ENCODE measurements at regions not wholly inside any gene's neighbourhood (a gene's known extent, or its start where the extent isn't known, plus 50 kb on each side); places are given as distances from the start of the nearest gene placed in this dataset.

GRCh38 chr18:11408555-11409065 lies 200.8 kb upstream of the SLC35G4 start:
- no peaks in the 10 kb centered on the region for H3K36me3 ChIP-seq (ENCODE audit: control insufficient read depth, insufficient read depth, low read length)
- H4K20me1 ChIP-seq (ENCODE audit: control insufficient read depth, extremely low read depth, insufficient read depth, low read length) = no peaks in the 10 kb centered on the region
- TF ChIP-seq EZH2 (IDR thresholded peaks at IDR 0.05; ENCODE audit: low read length, missing control alignments) = no peak
- H3K79me2 ChIP-seq (ENCODE audit: control insufficient read depth, insufficient read depth, low read length) = no peaks in the 10 kb centered on the region
- no peak overlapping the region for H3K9ac ChIP-seq (ENCODE audit: insufficient read depth, low read length)
- no peak overlapping the region for H3K27ac ChIP-seq (ENCODE audit: insufficient read depth, low read length)
- H3K4me1 ChIP-seq (ENCODE audit: control insufficient read depth, extremely low read depth, insufficient read depth, low read length) = peaks cover 5% of the 10 kb centered on the region
- H2AFZ ChIP-seq (ENCODE audit: low read length) = no peak overlapping the region
- no peaks in the 10 kb centered on the region for H3K9me3 ChIP-seq (ENCODE audit: control insufficient read depth, insufficient read depth, low read depth, low read length)
- H3K4me2 ChIP-seq (ENCODE audit: extremely low read depth, insufficient read depth, low read length) = no peak overlapping the region
- DNase-seq (ENCODE audit: low read depth in 2 of 2) = no peak
- no peaks in the 10 kb centered on the region for H3K27me3 ChIP-seq (ENCODE audit: control insufficient read depth, insufficient read depth, low read length)
- H3K4me3 ChIP-seq (replicated peaks in 1 of 4; ENCODE audit: control extremely low read depth in 1 of 4, insufficient read depth in 1 of 4, low read depth in 3 of 4, low read length in 4 of 4) = no peak overlapping the region

- Histone ChIP-seq H3K79me2 (ENCODE audit: control insufficient read depth, insufficient read depth, low read length) (no peaks in the 10 kb centered on the region), H3K9ac (ENCODE audit: insufficient read depth, low read length) (no peak overlapping the region), H3K36me3 (ENCODE audit: control insufficient read depth, insufficient read depth, low read length) (no peaks in the 10 kb centered on the region), H2AFZ (ENCODE audit: low read length) (no peak overlapping the region), H4K20me1 (ENCODE audit: control insufficient read depth, extremely low read depth, insufficient read depth, low read length) (no peaks in the 10 kb centered on the region), H3K4me2 (ENCODE audit: extremely low read depth, insufficient read depth, low read length) (no peak overlapping the region), H3K9me3 (ENCODE audit: control insufficient read depth, insufficient read depth, low read depth, low read length) (no peaks in the 10 kb centered on the region), H3K4me3 (replicated peaks in 1 of 4; ENCODE audit: control extremely low read depth in 1 of 4, insufficient read depth in 1 of 4, low read depth in 3 of 4, low read length in 4 of 4) (no peak overlapping the region), H3K27me3 (ENCODE audit: control insufficient read depth, insufficient read depth, low read length) (no peaks in the 10 kb centered on the region), H3K4me1 (ENCODE audit: control insufficient read depth, extremely low read depth, insufficient read depth, low read length) (peaks cover 5% of the 10 kb centered on the region), H3K27ac (ENCODE audit: insufficient read depth, low read length) (no peak overlapping the region)
- peak; percentile 11 to 34 for DNase-seq (ENCODE audit: low read depth in 2 of 2)
- TF ChIP-seq EZH2 (IDR thresholded peaks at IDR 0.05; ENCODE audit: low read length, missing control alignments) (no peak), CTCF (conservative IDR thresholded peaks at IDR 0.05 in 1 of 2, IDR thresholded peaks at IDR 0.05 in 1 of 2; ENCODE audit: low read depth in 1 of 2, low read length in 2 of 2) (no peak)
Measured at GRCh38 chr18:11407940-11408339, 201.5 kb upstream of the SLC35G4 start.

- Histone ChIP-seq H3K4me2 (ENCODE audit: extremely low read depth, insufficient read depth, low read length) (no peak overlapping the region), H2AFZ (ENCODE audit: low read length) (no peak overlapping the region), H3K4me3 (replicated peaks in 1 of 4; ENCODE audit: control extremely low read depth in 1 of 4, insufficient read depth in 1 of 4, low read depth in 3 of 4, low read length in 4 of 4) (no peak overlapping the region), H3K27ac (ENCODE audit: insufficient read depth, low read length) (no peak overlapping the region), H3K79me2 (ENCODE audit: control insufficient read depth, insufficient read depth, low read length) (no peaks in the 10 kb centered on the region), H3K27me3 (ENCODE audit: control insufficient read depth, insufficient read depth, low read length) (no peaks in the 10 kb centered on the region), H3K4me1 (ENCODE audit: control insufficient read depth, extremely low read depth, insufficient read depth, low read length) (no peaks in the 10 kb centered on the region), H3K9me3 (ENCODE audit: control insufficient read depth, insufficient read depth, low read depth, low read length) (no peaks in the 10 kb centered on the region), H3K9ac (ENCODE audit: insufficient read depth, low read length) (no peak overlapping the region), H4K20me1 (ENCODE audit: control insufficient read depth, extremely low read depth, insufficient read depth, low read length) (no peaks in the 10 kb centered on the region), H3K36me3 (ENCODE audit: control insufficient read depth, insufficient read depth, low read length) (no peaks in the 10 kb centered on the region)
- DNase-seq (ENCODE audit: low read depth in 2 of 2) = no peak
- TF ChIP-seq EZH2 (IDR thresholded peaks at IDR 0.05; ENCODE audit: low read length, missing control alignments) = no peak
- no peak for TF ChIP-seq CTCF (conservative IDR thresholded peaks at IDR 0.05 in 1 of 2, IDR thresholded peaks at IDR 0.05 in 1 of 2; ENCODE audit: low read depth in 1 of 2, low read length in 2 of 2)
Measured at GRCh38 chr18:11405804-11406203, 203.6 kb upstream of the SLC35G4 start.
